ENCODE measurements at regions not wholly inside any gene's neighbourhood (a gene's known extent, or its start where the extent isn't known, plus 50 kb on each side); places are given as distances from the start of the nearest gene placed in this dataset.

- H3K36me3 ChIP-seq (ENCODE audit: control insufficient read depth, insufficient read depth, low read length): no peaks in the 10 kb centered on the region
- H3K27me3 ChIP-seq (ENCODE audit: control insufficient read depth, insufficient read depth, low read length): no peaks in the 10 kb centered on the region
- H3K4me3 ChIP-seq (replicated peaks in 1 of 4; ENCODE audit: control extremely low read depth in 1 of 4, insufficient read depth in 1 of 4, low read depth in 3 of 4, low read length in 4 of 4): no peak overlapping the region
- H4K20me1 ChIP-seq (ENCODE audit: control insufficient read depth, extremely low read depth, insufficient read depth, low read length): no peaks in the 10 kb centered on the region
- no peaks in the 10 kb centered on the region for H3K4me1 ChIP-seq (ENCODE audit: control insufficient read depth, extremely low read depth, insufficient read depth, low read length)
- no peak overlapping the region for H3K27ac ChIP-seq (ENCODE audit: insufficient read depth, low read length)
- TF ChIP-seq EZH2 (IDR thresholded peaks at IDR 0.05; ENCODE audit: low read length, missing control alignments): no peak
- TF ChIP-seq CTCF (conservative IDR thresholded peaks at IDR 0.05 in 1 of 2, IDR thresholded peaks at IDR 0.05 in 1 of 2; ENCODE audit: low read depth in 1 of 2, low read length in 2 of 2): no peak
- no peak overlapping the region for H3K9ac ChIP-seq (ENCODE audit: insufficient read depth, low read length)
- no peak overlapping the region for H3K4me2 ChIP-seq (ENCODE audit: extremely low read depth, insufficient read depth, low read length)
- H3K9me3 ChIP-seq (ENCODE audit: control insufficient read depth, insufficient read depth, low read depth, low read length): no peaks in the 10 kb centered on the region
- H2AFZ ChIP-seq (ENCODE audit: low read length): no peak overlapping the region
- DNase-seq (ENCODE audit: low read depth in 2 of 2): peak in 1 of 2 donors; percentile 59
- H3K79me2 ChIP-seq (ENCODE audit: control insufficient read depth, insufficient read depth, low read length): no peaks in the 10 kb centered on the region
Measured at GRCh38 chr2:145764631-145765030, 1244.7 kb upstream of the ZEB2 start.

GRCh38 chr2:145760781-145761649 lies 1241.1 kb upstream of the ZEB2 start:
- H3K9me3 ChIP-seq (ENCODE audit: control insufficient read depth, insufficient read depth, low read depth, low read length): no peaks in the 10 kb centered on the region
- no peak overlapping the region for H3K9ac ChIP-seq (ENCODE audit: insufficient read depth, low read length)
- H3K4me2 ChIP-seq (ENCODE audit: extremely low read depth, insufficient read depth, low read length): peak overlapping the region; percentile 3
- no peak overlapping the region for H2AFZ ChIP-seq (ENCODE audit: low read length)
- peak; percentile 76 to 88 for DNase-seq (ENCODE audit: low read depth in 2 of 2)
- H3K4me1 ChIP-seq (ENCODE audit: control insufficient read depth, extremely low read depth, insufficient read depth, low read length): no peaks in the 10 kb centered on the region
- H3K27ac ChIP-seq (ENCODE audit: insufficient read depth, low read length): no peak overlapping the region
- no peak overlapping the region for H3K4me3 ChIP-seq (replicated peaks in 1 of 4; ENCODE audit: control extremely low read depth in 1 of 4, insufficient read depth in 1 of 4, low read depth in 3 of 4, low read length in 4 of 4)
- H4K20me1 ChIP-seq (ENCODE audit: control insufficient read depth, extremely low read depth, insufficient read depth, low read length): no peaks in the 10 kb centered on the region
- H3K79me2 ChIP-seq (ENCODE audit: control insufficient read depth, insufficient read depth, low read length): no peaks in the 10 kb centered on the region
- no peaks in the 10 kb centered on the region for H3K27me3 ChIP-seq (ENCODE audit: control insufficient read depth, insufficient read depth, low read length)
- TF ChIP-seq EZH2 (IDR thresholded peaks at IDR 0.05; ENCODE audit: low read length, missing control alignments) (no peak), CTCF (conservative IDR thresholded peaks at IDR 0.05 in 1 of 2, IDR thresholded peaks at IDR 0.05 in 1 of 2; ENCODE audit: low read depth in 1 of 2, low read length in 2 of 2) (no peak)
- H3K36me3 ChIP-seq (ENCODE audit: control insufficient read depth, insufficient read depth, low read length): no peaks in the 10 kb centered on the region

- Histone ChIP-seq H3K4me3 (replicated peaks in 1 of 4; ENCODE audit: control extremely low read depth in 1 of 4, insufficient read depth in 1 of 4, low read depth in 3 of 4, low read length in 4 of 4) (no peak overlapping the region), H3K27ac (ENCODE audit: insufficient read depth, low read length) (no peak overlapping the region), H3K4me2 (ENCODE audit: extremely low read depth, insufficient read depth, low read length) (no peak overlapping the region), H4K20me1 (ENCODE audit: control insufficient read depth, extremely low read depth, insufficient read depth, low read length) (no peaks in the 10 kb centered on the region), H3K9ac (ENCODE audit: insufficient read depth, low read length) (no peak overlapping the region), H3K27me3 (ENCODE audit: control insufficient read depth, insufficient read depth, low read length) (no peaks in the 10 kb centered on the region), H3K4me1 (ENCODE audit: control insufficient read depth, extremely low read depth, insufficient read depth, low read length) (no peaks in the 10 kb centered on the region), H3K79me2 (ENCODE audit: control insufficient read depth, insufficient read depth, low read length) (no peaks in the 10 kb centered on the region), H3K36me3 (ENCODE audit: control insufficient read depth, insufficient read depth, low read length) (no peaks in the 10 kb centered on the region), H3K9me3 (ENCODE audit: control insufficient read depth, insufficient read depth, low read depth, low read length) (no peaks in the 10 kb centered on the region), H2AFZ (ENCODE audit: low read length) (no peak overlapping the region)
- DNase-seq (ENCODE audit: low read depth in 2 of 2): peak in 1 of 2 donors; percentile 54
- TF ChIP-seq CTCF (conservative IDR thresholded peaks at IDR 0.05 in 1 of 2, IDR thresholded peaks at IDR 0.05 in 1 of 2; ENCODE audit: low read depth in 1 of 2, low read length in 2 of 2): no peak
- no peak for TF ChIP-seq EZH2 (IDR thresholded peaks at IDR 0.05; ENCODE audit: low read length, missing control alignments)
Measured at GRCh38 chr2:145759228-145759915, 1239.5 kb upstream of the ZEB2 start.

All from fibroblast of lung (primary cell).